Stomach (tissue), 8 donors: ENCODE measurements at regions not wholly inside any gene's neighbourhood (a gene's known extent, or its start where the extent isn't known, plus 50 kb on each side); places are given as distances from the start of the nearest gene placed in this dataset.

Experiments
- DNase-seq, 2 donors: peaks; one replicate each; pipeline versions ENCODE4 v3.0.0 to v3.0.0-alpha.2; 2013 to 2019
- H3K27ac ChIP-seq, 5 donors: fragments of 200-600 bp in 4 of 5; sonication (generic) in 4 of 5; one replicate each; pipeline ENCODE4 v1.5.1; 2013 to 2019; ENCODE audit warnings: mild to moderate bottlenecking in 1 of 5, moderate library complexity in 1 of 5
- H3K27me3 ChIP-seq, 3 donors: fragments of 200-600 bp; sonication (generic); one replicate each; pipeline ENCODE4 v1.5.1; 2017 to 2019; ENCODE audit warnings: mixed run types in 1 of 3
- H3K36me3 ChIP-seq, 4 donors: fragments of 200-600 bp; sonication (generic); 1 replicate in 3 of 4; 2 replicates in 1 of 4; pipeline ENCODE4 v1.5.1; 2016 to 2019
- H3K4me1 ChIP-seq, 4 donors: fragments of 200-600 bp; sonication (generic); one replicate each; pipeline ENCODE4 v1.5.1; 2016 to 2019
- H3K4me3 ChIP-seq, 4 donors: fragments of 200-600 bp; sonication (generic) in 3 of 4; one replicate each; pipeline ENCODE4 v1.5.1; 2016 to 2019; ENCODE audit warnings: mild to moderate bottlenecking in 1 of 4
- H3K9me3 ChIP-seq, 4 donors: fragments of 200-600 bp; sonication (generic); one replicate each; pipeline ENCODE4 v1.5.1; 2016 to 2019
- EP300 ChIP-seq: sonication (generic); formaldehyde crosslinking; IDR thresholded peaks from one replicate; pipeline ENCODE4 v1.6.1; 2017; ENCODE audit warnings: antibody characterized with exemption
- POLR2A ChIP-seq, 4 donors: fragments of 450-650 bp; IDR thresholded peaks; one replicate each; pipeline ENCODE4 v1.6.1; 2016; ENCODE audit warnings: antibody characterized with exemption in 4 of 4, control low read depth in 2 of 4, mild to moderate bottlenecking in 1 of 4, moderate library complexity in 1 of 4
- POLR2AphosphoS5 ChIP-seq, 3 donors: sonication (generic); formaldehyde crosslinking; IDR thresholded peaks; one replicate each; pipeline ENCODE4 v1.6.1; 2016; ENCODE audit warnings: antibody characterized with exemption in 3 of 3
- WGBS, 5 donors: extraction: QIAGEN DNeasy Blood & Tissue Kit in 3 of 5; methylation state at CpG; one replicate each; pipeline versions ENCODE4 v1.1.5 to v1.1.7; 2013 to 2018; 5-methylcytosine and 5-hydroxymethylcytosine counted together
- intact Hi-C: fragments of 100-400 bp; cut with DNase I; formaldehyde crosslinking; loops from one replicate; pipeline ENCODE4 v1.15.1; 2023; ENCODE audit warnings: low total_unique reads
- TF ChIP-seq, protein P1 (sequence below), 7 experiments: fragments of 450-650 bp in 4 of 7; fragments of 200-600 bp in 3 of 7; sonication (generic) in 3 of 7; IDR thresholded peaks; one replicate each; pipeline ENCODE4 v1.5.1; 2016 to 2019; ENCODE audit warnings: antibody characterized with exemption in 7 of 7, control low read depth in 2 of 7, mild to moderate bottlenecking in 1 of 7
- donor health status: healthy with polysubstance abuse.
- donor health status: Bipolar disorder and iron deficiency.
- donor health status: healthy.

DNA sequence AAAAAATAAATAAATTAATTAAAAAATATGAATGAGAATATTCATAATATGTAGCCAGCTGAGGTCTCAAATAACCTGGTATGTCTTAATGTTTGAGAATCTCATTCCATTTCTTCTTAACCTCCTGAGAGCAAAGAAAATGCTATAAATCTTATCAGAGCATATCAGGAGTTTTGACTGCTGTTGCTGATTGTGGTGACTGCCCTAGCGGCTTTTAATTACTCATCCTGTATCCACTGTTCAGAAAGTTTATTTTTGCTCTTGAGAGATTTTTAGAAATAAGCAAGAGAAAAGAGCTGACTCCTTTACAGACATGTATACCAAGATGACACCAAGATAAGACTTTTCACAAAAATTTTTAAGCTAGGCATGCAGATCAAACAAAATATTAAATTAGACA lies 454.8 kb upstream of the CBLB start:
- no peaks in the 10 kb centered on the region for H3K4me1 ChIP-seq
- 72 to 81% (median 73%) methylated on average over 1 of the region's 1 CpG for WGBS, 5 donors
- no peaks in the 10 kb centered on the region for H3K36me3 ChIP-seq
- H3K4me3 ChIP-seq = no peak overlapping the region
- intact Hi-C loops = no loop called here
- no peak overlapping the region for H3K27ac ChIP-seq
- DNase-seq = no peak
- H3K27me3 ChIP-seq = no peaks in the 10 kb centered on the region
- TF ChIP-seq EP300 = no peak
- no peak for TF ChIP-seq POLR2A (IDR thresholded peaks at IDR 0.05)
- H3K9me3 ChIP-seq = peaks cover 0 to 12% (median 9%) of the 10 kb centered on the region in 4 donors

GRCh38 chr3:106326941-106327695 lies 458.3 kb upstream of the CBLB start:
- intact Hi-C loops = no loop called here
- WGBS, 5 donors = 53 to 64% (median 57%) methylated on average over 4 of the region's 4 CpGs
- Histone ChIP-seq H3K27me3 (no peaks in the 10 kb centered on the region), H3K27ac (no peak overlapping the region), H3K4me1 (no peaks in the 10 kb centered on the region), H3K36me3 (no peaks in the 10 kb centered on the region), H3K9me3 (peaks cover 0 to 12% (median 9%) of the 10 kb centered on the region in 4 donors), H3K4me3 (no peak overlapping the region)
- no peak for DNase-seq
- TF ChIP-seq POLR2A (IDR thresholded peaks at IDR 0.05) (no peak), EP300 (no peak), POLR2AphosphoS5 (IDR thresholded peaks at IDR 0.05) (no peak)
- TF ChIP-seq, protein P1, sequence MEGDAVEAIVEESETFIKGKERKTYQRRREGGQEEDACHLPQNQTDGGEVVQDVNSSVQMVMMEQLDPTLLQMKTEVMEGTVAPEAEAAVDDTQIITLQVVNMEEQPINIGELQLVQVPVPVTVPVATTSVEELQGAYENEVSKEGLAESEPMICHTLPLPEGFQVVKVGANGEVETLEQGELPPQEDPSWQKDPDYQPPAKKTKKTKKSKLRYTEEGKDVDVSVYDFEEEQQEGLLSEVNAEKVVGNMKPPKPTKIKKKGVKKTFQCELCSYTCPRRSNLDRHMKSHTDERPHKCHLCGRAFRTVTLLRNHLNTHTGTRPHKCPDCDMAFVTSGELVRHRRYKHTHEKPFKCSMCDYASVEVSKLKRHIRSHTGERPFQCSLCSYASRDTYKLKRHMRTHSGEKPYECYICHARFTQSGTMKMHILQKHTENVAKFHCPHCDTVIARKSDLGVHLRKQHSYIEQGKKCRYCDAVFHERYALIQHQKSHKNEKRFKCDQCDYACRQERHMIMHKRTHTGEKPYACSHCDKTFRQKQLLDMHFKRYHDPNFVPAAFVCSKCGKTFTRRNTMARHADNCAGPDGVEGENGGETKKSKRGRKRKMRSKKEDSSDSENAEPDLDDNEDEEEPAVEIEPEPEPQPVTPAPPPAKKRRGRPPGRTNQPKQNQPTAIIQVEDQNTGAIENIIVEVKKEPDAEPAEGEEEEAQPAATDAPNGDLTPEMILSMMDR (IDR thresholded peaks at IDR 0.05) = no peak

GRCh38 chr3:106327696-106328025 lies 458.8 kb upstream of the CBLB start:
- no peak overlapping the region for H3K4me3 ChIP-seq
- no peaks in the 10 kb centered on the region for H3K27me3 ChIP-seq
- no peaks in the 10 kb centered on the region for H3K36me3 ChIP-seq
- no peaks in the 10 kb centered on the region for H3K4me1 ChIP-seq
- DNase-seq = no peak
- WGBS, 5 donors = 76 to 90% (median 79%) methylated on average over 1 of the region's 1 CpG
- intact Hi-C loops = no loop called here
- peaks cover 0 to 12% (median 9%) of the 10 kb centered on the region in 4 donors for H3K9me3 ChIP-seq
- H3K27ac ChIP-seq = no peak overlapping the region
- TF ChIP-seq, protein P1 (IDR thresholded peaks at IDR 0.05) = no peak
- no peak for TF ChIP-seq POLR2AphosphoS5 (IDR thresholded peaks at IDR 0.05)

DNA sequence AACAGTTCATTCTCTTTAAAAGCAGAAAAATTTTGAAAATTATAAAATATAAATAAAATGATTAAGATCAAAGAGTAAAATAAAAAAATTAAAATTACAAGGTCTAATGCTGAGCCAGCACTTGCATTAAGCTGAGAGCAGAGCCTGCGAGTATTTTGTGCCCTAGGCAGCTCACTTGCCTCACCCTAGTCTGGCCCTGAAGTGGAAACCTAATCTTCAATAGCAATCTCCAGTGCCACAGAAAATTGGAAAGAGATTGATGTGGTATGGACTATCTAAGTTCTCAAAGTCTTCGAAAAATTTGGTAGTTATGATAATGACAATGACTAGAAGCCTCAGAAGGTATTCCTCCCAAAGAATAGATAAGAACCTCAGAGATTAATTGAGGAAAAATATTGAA lies 459.4 kb upstream of the CBLB start:
- no peak overlapping the region for H3K27ac ChIP-seq
- TF ChIP-seq POLR2A (IDR thresholded peaks at IDR 0.05) = no peak
- TF ChIP-seq POLR2AphosphoS5 (IDR thresholded peaks at IDR 0.05) = no peak
- TF ChIP-seq, protein P1 (IDR thresholded peaks at IDR 0.05) = no peak
- no peak for TF ChIP-seq EP300
- H3K9me3 ChIP-seq = peaks cover 0 to 12% (median 9%) of the 10 kb centered on the region in 4 donors
- 84 to 91% (median 89%) methylated on average over 2 of the region's 2 CpGs for WGBS, 5 donors
- DNase-seq = no peak
- intact Hi-C loops = no loop called here
- H3K4me3 ChIP-seq = no peak overlapping the region
- no peaks in the 10 kb centered on the region for H3K36me3 ChIP-seq
- H3K27me3 ChIP-seq = no peaks in the 10 kb centered on the region
- no peaks in the 10 kb centered on the region for H3K4me1 ChIP-seq

DNA sequence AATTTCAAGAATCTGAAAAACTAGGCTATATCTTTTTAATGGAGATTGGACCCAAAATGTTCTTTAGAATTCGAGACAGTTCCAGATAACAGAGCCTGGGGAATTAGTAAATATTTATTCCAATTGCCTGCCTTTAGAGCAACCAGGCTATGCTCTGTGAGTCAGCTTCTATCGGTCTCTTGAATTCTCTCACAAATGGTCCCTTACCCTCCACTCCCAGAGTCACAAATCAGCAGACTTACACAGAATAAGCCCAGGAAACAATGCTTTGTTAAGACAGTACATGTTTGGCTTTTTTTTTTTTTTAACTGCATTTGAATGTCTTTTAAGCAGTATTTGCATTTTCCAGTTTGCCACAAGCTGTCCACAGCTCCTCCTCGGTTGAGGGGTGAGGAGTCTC lies 460.7 kb upstream of the CBLB start:
- TF ChIP-seq POLR2AphosphoS5 (IDR thresholded peaks at IDR 0.05) (no peak), POLR2A (IDR thresholded peaks at IDR 0.05) (no peak), EP300 (no peak)
- TF ChIP-seq, protein P1 (IDR thresholded peaks at IDR 0.05) = no peak
- 37 to 59% (median 47%) methylated on average over 3 of the region's 3 CpGs for WGBS, 5 donors
- Histone ChIP-seq H3K27ac (no peak overlapping the region), H3K4me1 (no peaks in the 10 kb centered on the region), H3K36me3 (no peaks in the 10 kb centered on the region), H3K27me3 (no peaks in the 10 kb centered on the region), H3K9me3 (peaks cover 0 to 4% (median under 1%) of the 10 kb centered on the region in 4 donors), H3K4me3 (no peak overlapping the region)
- no peak for DNase-seq
- intact Hi-C loops = no loop called here
